ENCODE measurements at regions not wholly inside any gene's neighbourhood (a gene's known extent, or its start where the extent isn't known, plus 50 kb on each side); places are given as distances from the start of the nearest gene placed in this dataset.
"Not testable (repeated sequence)": the region's sequence is repeated elsewhere in the genome, so short reads cannot be mapped to it uniquely, and the experiment has no call there.

DNA sequence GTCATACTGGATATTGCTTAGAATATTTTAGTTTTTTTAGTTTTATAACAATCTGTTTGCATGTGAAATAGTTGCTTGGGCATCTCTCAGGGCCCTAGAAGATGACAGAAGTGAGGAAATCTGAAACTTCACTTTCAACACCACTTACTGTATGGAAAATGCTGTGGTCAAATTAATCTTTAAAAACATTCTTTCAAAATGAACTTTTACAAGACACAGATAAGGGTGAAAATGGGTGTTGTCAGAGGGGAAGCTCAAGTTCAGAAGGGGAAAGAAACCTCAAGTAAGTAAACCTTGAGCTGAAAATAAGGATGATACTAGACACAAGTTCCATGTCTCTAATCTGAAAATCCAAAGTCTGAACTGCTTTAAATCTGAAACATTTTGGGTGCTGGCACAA, 1840.1 kb upstream of the RAG2 start:
- no peak for DNase-seq (ENCODE audit: low spot score)

DNA sequence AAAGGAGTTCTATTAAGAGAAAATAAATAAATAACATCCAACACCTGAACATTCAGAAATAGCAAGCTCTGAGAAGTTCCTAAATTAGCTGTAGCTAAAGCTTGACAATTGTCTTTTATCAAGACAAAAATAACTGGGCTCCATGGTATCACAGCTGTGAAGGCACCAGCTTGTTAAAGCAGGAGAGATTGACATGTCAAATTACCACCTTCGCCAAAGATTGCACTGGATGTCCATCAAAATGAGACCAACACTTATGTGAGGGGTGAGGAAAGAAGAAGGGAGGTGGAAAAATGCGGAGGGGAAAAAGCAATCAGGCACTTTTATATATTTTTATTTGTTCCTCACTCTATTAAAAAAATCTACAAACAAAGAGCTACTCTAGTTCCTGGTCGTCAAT, 1827.5 kb upstream of the RAG2 start:
- no peak for DNase-seq (ENCODE audit: low spot score)

DNA sequence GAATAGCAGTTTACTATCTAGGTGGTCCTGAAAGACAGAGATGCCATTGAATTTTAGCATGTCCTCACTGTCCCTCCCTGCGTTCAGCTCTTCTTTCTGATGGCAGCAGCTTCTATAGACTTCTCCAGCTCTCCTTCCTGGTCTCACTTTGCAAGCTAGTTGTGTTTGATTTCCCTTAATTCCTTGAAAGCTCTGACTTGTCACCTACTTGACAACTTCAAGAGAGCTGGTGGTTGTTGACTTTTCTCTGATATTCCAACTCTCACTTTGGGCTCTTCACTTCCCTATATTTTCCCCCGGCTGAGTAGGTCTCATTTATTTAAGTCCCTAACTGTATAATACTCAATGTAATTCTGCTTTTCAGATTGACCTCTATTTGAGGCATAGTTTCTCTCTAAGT, 1825.0 kb upstream of the RAG2 start:
- DNase-seq (ENCODE audit: low spot score): no peak

DNA sequence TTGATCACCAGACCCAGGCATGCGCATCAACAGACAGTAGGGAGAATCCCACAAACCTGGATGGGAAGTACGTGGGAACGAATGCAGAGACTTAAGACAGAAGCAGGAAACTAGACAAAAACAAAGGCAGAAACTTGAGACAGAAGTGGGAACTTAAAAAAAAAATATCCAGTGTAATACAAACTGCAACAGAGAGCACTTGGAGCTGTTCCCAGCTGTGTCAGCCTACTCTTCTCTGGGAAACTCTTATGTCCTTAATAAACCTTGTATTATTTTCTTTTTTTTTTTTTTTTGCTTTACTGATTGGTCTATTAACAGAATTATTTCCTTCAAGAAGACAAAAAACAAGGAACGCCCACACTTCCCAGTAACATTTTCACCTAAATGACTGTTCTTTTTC, 1818.1 kb upstream of the RAG2 start:
- DNase-seq (ENCODE audit: low spot score): no peak

DNA sequence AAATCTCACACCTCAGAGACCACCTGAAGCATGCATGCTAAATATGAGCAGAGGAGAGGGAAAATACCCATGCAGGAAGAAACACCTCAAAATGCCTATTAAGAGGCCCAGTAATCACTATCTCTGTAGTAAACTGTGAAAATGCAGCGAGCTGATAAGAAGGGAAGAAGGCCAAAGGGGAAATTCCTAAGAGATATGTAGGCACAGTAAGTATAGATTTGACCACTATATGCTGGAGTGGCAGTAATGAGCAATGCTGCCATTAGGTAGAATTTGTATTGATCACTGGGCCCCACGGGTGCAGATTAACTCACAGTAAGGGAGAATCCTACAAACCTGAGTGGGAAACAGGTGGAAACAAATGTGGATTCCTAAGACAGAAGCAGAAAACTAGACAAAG, 1813.1 kb upstream of the RAG2 start:
- no peak for DNase-seq (ENCODE audit: low spot score)

DNA sequence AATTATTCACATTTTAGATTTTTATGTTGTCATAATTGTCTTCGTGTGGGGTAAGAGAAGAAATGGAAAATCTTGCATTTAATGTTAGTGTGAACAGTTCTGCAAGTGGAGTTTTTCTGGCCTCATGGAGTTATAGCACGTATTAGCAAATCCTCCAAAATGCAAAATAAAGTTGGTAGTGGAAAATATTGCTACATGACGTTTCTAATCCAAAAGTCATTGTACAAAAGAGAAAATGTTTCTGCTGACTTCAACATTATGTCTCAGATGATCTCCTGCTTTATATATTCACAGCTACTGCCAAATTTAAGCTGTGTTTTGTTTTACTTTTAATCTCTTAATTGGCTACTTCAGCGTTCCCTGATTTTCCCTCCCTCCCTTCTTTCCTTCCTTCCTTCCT, 1804.0 kb upstream of the RAG2 start:
- no peak for DNase-seq (ENCODE audit: low spot score)

DNA sequence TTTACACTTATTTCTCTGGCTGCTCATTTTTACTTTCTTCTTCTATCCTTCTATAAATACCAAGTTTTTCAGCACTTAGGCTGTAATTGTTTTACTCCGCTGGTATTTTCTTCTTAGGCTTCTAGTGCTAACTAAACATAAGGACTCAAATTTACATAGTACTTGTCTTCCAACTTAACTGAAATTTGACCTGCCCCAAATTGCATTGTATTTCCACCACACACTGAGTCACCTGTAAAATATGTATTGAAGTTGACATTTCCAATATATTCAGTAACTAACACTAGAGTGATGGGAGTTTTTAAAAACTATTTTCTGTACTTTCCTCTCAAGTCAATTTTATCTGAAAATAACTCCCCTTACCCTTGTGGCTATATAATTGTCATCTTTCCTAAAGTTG, 1794.1 kb upstream of the RAG2 start:
- DNase-seq (ENCODE audit: low spot score): no peak

DNA sequence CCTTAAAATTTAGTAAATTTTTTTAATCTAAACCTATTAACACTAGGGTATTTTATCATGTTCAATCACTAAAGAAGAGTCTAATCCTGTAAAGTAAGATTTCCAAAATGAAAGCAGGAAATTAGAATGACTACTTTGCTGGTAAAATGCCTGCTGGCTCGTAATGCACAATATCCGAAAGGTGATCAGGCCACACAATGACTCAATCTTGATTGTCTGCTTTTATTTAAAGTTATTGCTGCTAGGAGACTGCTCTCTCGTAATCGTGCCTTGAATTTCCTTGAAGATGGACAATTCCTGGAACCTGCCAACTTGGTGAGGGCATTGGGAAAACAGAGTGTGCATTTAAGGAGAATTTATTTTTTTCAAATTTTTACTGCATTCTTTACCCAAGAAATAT, 1786.5 kb upstream of the RAG2 start:
- no peak for DNase-seq (ENCODE audit: low spot score)

DNA sequence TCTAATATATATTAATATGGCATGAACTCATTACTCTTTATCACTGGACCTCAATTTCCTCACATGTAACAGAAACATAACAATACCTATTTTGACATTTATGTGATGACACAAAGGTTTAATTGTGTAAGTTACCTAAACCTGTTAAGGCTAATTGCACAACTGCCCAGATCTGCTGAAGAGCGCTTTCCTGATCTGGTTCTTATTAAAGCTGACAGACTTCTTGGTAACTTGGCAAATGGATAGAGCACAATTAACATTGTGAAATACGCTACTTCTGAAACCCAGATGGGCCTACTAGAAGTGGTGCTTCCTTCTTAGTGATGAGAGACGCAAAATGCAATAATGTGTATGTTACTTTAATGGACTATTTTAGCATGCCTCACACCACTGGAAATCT, 1767.2 kb upstream of the RAG2 start:
- no peak for DNase-seq (ENCODE audit: low spot score)

DNA sequence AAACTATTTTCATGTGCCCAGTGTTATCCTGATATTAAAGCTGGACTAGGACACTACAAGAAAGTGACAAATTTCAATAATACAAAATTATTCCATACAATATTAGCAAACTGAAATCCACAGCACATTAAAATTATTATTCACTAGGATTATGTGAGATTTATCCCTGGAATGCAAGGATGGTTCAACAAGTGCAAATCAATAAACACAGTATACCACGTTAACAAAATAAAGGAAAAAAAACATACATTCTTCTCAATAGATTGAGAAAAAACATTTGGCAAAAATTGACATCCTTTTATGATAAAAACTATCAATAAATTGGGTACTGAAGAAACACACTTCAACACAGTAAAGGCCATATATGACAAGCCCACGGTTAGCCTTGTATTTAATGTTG, 1758.2 kb upstream of the RAG2 start:
- DNase-seq (ENCODE audit: low spot score): no peak

DNA sequence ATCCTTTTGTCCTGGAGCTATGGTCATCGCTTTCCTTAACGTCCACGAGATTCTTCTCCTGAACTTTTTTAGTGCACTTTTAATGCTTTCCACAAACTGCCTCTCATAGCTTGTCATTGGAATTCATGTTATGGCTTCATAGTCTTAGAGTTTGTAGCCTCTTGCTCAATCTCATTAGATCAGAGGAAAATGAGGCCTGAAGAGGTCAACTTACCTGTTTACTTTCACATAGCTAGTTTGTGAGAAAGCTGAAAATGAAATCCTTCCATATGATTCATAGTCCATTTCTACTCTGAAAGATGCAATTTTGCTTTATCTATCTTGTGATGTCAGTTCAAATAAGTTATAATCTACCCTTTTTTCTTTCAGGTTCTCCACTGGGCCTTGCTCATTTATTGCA, 1747.2 kb upstream of the RAG2 start:
- no peak for DNase-seq (ENCODE audit: low spot score)

DNA sequence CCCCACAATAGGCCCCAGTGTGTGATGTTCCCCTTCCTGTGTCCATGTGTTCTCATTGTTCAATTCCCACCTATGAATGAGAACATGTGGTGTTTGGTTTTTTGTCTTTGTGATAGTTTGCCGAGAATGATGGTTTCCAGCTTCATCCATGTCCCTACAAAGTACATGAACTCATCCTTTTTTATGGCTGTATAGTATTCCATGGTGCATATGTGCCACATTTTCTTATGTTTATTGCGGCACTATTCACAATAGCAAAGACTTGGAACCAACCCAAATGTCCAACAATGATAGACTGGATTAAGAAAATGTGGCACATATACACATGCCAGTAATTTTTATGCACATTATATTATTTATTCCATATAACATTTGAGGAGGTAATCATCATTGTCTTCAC, 1743.6 kb upstream of the RAG2 start:
- DNase-seq (ENCODE audit: low spot score): not testable (repeated sequence)

DNA sequence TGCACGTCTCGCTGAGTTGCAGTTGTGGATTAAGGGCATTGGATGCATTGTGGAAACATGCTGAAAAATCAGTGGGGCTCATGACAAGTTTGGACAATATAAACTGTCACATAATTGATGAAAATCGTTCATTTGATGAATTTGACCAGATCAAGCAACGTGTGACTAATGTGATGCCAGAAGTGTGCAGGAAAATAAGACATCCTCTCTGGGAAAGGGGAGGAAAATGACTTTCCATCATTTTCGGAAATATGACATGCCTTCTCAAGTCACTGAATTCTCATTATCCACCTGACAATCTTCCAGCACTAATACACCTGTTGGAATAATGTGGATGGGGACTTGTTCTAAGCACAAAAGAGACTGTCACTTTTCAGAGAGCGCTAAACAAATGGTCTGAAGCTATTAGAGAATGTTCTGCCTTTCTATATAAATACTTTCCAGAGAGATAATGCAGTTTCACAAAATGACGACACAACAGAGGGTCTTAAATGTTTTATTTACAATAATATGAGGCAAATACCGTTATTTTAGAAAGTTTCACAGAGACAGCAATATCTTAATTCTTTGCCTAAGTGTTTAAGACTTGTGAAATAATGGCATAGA, 1741.9 kb upstream of the RAG2 start:
- no peak for DNase-seq (ENCODE audit: low spot score)

DNA sequence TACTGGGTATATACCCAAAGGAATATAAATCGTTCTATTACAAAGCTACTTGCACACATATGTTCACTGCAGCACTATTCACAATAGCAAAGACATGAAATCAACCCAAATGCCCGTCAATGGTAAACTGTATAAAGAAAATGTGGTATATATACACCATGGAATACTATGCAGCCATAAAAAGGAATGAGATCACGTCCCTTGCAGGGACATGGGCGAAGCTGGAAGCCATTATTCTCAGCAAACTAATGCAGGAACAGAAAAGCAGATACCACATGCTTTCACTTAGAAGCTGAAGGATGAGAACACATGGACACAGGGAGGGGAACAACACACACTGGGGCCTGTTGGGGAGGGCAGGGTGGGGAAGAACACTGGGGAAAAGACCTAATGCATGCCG, 1740.0 kb upstream of the RAG2 start:
- not testable (repeated sequence) for DNase-seq (ENCODE audit: low spot score)

DNA sequence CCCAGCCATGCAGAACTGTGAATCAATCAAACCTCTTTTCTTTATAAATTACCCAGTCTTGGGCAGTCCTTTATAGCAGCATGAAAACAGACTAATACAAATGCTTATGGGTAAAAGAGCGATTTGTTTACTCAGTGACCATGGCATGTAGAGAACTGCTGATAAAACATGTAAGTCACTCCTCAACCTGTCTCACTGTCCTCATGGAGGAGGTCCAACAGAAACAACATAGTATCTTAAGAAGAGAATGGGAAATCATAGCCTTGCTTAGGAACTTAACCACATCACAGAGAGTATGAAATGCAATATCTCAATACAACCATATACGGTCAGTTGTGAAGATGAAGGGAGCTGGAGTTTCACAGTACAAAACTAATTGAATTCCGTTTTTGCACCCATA, 1734.0 kb upstream of the RAG2 start:
- no peak for DNase-seq (ENCODE audit: low spot score)

DNA sequence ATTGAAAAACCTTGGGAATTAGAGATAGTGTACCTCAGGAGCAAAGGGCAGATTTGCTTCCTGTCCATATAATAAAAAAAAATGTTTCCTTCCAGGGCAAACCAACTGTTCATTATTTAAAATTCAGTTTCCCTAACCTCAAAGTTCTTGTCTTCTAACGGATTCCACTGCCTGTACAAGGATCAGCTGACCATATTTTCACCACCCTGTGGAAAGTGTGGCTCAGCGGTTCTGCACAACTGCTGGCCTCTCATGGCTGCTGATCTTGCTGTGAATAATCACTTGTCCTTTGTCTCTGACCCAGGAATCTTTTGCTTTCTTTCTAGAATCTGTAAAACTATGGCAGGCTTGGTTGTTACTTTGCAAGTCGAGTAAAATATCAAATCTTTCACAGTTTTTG, 1732.5 kb upstream of the RAG2 start:
- no peak for DNase-seq (ENCODE audit: low spot score)

DNA sequence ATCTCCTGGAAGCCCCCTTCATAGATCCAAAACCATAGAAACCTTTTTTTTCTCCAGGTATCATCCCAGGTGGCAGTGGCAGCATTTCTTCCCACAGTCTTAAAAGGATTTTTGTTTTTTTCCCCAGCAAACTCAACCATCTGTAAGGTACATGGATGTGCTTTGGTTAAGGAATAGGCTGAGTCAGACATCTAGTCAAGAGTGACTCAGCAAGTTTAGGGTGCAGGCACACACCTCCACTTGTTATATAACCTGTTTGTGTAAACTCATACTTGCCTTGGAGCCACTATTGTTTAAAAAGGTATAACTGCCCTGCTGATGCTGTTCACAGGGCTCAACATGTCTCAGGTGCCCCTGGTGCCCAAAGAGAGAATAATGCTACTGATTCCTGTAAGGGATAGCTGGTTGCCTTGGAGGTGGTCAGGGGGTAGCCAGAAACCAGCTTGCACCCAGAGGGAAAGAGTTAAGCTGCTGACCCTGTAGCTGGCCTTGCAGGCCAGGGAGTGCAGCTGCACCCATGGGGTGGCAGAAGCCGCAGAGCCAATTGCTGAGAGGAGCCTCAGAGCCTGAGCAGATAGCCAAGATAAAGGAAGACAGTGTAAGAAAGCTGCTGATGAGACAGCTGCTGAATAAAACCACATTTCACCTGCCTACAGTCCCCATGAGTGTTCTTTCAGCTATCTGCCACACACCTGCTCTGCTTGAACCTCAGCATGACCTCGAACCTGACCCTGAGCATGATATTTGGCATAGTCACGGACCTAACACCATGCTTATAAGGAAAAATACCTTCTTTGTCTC, 1726.1 kb upstream of the RAG2 start:
- DNase-seq (ENCODE audit: low spot score): no peak

DNA sequence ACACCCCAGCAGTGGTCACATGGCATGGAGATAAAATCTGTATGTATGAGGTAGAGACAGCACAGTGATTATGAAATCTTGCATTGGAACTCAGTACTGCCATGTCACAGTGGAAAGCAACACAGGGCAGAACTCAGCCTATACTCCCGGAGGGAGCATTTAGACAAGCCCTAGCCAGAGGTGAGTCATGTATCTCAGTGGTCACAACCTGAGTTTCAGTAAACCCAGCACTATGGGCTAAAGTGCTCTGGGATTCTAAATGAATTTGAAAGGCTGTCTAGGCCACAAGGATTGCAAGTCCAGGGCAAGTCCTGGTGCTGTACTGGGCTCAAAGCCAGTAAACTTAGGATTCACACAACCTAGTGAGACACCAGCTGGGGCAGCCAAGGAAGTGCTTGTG, 1717.1 kb upstream of the RAG2 start:
- DNase-seq (ENCODE audit: low spot score): no peak

DNA sequence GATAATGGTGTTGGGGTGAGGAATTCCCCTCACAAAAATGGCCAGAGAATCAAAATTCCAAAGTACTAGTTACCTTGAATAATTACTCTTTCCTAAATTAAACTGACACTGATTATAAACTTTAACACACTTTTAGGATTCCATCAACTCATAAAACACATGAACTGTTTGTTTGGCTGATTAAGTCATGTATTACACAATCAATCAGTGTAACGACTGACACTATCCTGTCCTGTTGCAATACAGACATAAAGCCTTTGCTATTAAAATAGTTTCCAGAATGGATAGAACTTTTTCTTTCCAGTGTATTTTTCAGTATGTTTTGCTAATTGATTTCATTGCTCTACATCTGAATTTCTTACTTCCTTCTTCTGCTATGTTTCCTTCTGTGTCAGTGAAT, 1709.4 kb upstream of the RAG2 start:
- DNase-seq (ENCODE audit: low spot score): no peak

DNA sequence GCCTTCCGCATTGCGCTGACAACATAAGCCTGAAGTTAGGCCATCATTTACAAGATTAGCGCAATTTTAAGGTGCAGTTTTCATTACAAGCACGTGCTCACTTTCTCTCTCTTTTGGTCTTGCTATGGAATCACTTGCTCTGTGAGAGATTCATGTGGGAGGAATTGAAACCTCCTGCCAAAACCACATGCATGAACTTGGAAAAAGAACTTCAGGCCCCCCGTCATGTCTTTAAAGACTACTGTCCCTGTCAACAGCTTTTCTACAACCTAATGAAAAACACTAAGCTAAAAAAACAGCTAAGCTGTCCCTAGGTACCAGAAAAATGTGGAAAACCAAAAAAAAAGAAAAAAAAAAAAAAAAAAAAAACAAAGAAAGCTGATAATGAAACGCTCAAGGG, 1707.6 kb upstream of the RAG2 start:
- no peak for DNase-seq (ENCODE audit: low spot score)

DNA sequence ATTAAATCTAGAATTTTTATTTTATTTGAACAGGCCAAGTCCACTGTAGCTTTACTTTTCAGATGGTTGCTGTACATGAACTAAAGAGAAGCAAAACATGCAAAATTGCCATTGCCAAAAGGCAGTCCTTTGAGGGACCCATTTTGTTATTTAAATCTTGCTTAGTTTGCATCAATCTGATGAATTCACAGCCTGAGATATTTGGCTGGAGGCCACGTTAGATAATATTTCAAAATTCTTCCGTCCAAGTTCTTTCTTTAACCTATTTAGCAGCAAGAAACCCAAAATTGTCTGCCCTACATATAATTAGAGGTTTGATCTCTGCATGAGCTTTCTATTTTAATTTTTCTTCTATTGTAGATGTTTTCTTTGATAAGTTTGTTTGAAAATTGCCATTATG, 1706.9 kb upstream of the RAG2 start:
- DNase-seq (ENCODE audit: low spot score): no peak

DNA sequence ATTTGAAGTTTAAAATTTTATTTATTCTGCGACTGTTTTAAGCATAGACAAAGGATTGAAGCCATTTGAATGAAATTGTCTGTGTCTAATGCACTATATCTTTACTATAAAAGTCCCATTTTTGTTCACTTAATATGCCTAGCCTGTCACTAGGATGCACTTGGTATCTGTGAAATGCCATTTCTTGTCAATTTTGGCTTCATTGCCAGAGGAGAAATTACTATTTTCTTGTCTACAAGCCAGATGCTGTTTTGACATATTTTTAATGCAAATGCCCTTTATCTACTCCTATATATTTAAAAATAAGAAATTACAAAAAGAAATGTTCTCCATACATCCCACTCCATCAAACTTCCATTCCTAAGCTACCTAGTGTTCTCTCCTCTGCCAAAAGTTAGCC, 1704.5 kb upstream of the RAG2 start:
- DNase-seq (ENCODE audit: low spot score): no peak

DNA sequence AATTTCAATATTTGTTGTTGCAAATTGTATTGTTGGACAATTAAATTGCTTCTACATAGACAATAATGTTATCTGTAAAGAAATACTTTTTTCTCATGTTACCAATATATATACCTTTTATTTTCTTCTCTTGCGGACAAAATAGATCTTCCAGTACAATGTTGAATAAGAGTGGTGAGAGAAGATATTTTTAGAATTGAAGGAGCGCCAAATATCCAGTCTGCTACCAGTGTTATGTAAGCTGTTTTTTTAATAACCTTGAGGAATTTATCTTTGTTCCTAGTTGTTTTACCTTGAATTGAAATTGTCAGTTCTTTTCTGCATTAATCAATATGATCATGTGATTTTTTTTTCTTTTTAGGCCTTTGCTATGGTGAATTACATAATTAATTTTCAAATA, 1702.5 kb upstream of the RAG2 start:
- no peak for DNase-seq (ENCODE audit: low spot score)

DNA sequence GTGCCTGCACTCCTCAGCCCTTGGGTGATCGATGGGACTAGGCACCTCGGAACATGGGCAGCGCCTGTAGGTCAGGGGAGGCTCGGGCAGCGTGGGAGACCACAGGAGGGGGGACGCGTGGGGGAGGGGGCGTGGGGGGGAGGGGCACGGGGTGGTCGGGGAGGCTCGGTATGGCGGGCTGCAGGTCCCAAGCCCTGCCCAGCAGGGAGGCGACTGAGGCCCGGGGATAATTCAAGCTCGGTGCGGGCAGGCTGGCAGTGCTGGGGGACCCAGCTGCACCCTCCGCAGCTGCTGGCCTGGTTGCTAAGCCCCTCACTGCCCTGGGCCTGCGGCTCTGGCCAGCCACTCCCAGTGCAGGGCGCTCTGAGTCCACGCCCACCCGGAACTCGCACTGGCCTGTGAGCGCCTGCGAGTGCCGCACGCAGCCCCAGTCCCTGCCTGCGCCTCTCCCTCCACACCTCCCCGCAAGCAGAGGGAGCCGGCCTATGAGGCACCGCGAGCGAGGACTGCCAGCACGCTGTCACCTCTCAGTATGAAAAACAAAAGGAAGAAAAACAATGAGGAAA, 1698.3 kb upstream of the RAG2 start:
- DNase-seq (ENCODE audit: low spot score): no peak

All from CD4-positive, alpha-beta T cell treated with Interleukin-2 at 100 ng/mL for 4 hours (primary cell).